Mesendoderm (in vitro differentiated cells): ENCODE measurements at regions not wholly inside any gene's neighbourhood (a gene's known extent, or its start where the extent isn't known, plus 50 kb on each side); places are given as distances from the start of the nearest gene placed in this dataset.
A peak's percentile ranks its signal among the peaks of the same experiment; 100 is the strongest.

Experiments used
- DNase-seq: peaks from one replicate; pipeline ENCODE4 v3.0.0; 2013
- H2AK5ac ChIP-seq: 2 replicates; pipeline ENCODE4 v1.6.1; 2013; ENCODE audit warnings: low read length, inconsistent platforms
- H2BK120ac ChIP-seq: 2 replicates; pipeline ENCODE4 v1.6.1; 2013; ENCODE audit warnings: low read depth, mild to moderate bottlenecking, low read length, moderate library complexity, mixed read lengths
- H2BK15ac ChIP-seq: replicated peaks from 2 replicates; pipeline ENCODE4 v1.6.1; 2013; ENCODE audit warnings: low read depth, mild to moderate bottlenecking, moderate library complexity
- H2BK5ac ChIP-seq: 2 replicates; pipeline ENCODE4 v1.6.1; 2013; ENCODE audit warnings: low read length, inconsistent platforms
- H3K18ac ChIP-seq: 2 replicates; pipeline ENCODE4 v1.6.1; 2013; ENCODE audit warnings: mild to moderate bottlenecking, low read length, mixed read lengths
- H3K23ac ChIP-seq: one replicate; pipeline ENCODE4 v1.6.1; 2013; ENCODE audit warnings: low read length
- H3K27ac ChIP-seq: 2 replicates; pipeline ENCODE4 v1.5.1; 2013; ENCODE audit warnings: low read depth, mild to moderate bottlenecking, inconsistent platforms, low read length, moderate library complexity
- H3K27me3 ChIP-seq: 2 replicates; pipeline ENCODE4 v1.6.1; 2013; ENCODE audit warnings: low read length, control low read depth, mild to moderate bottlenecking, inconsistent platforms; ENCODE audit not compliant: insufficient read depth, poor library complexity
- H3K36me3 ChIP-seq: 2 replicates; pipeline ENCODE4 v1.6.1; 2013; ENCODE audit warnings: low read length, inconsistent platforms; ENCODE audit not compliant: control insufficient read depth, insufficient read depth
- H3K4ac ChIP-seq: one replicate; pipeline ENCODE4 v1.6.1; 2013; ENCODE audit warnings: low read depth, mild to moderate bottlenecking, low read length, moderate library complexity
- H3K4me1 ChIP-seq: 2 replicates; pipeline ENCODE4 v1.6.1; 2013; ENCODE audit warnings: low read depth, low read length, inconsistent platforms; ENCODE audit not compliant: control insufficient read depth
- H3K4me2 ChIP-seq: 2 replicates; pipeline ENCODE4 v1.6.1; 2013; ENCODE audit warnings: low read length
- H3K4me3 ChIP-seq: 2 replicates; pipeline ENCODE4 v1.5.1; 2013; ENCODE audit warnings: mild to moderate bottlenecking, low read length
- H3K56ac ChIP-seq: one replicate; pipeline ENCODE4 v1.6.1; 2013; ENCODE audit warnings: low read length
- H3K79me1 ChIP-seq: 2 replicates; pipeline ENCODE4 v1.6.1; 2013; ENCODE audit warnings: low read length, inconsistent platforms
- H3K79me2 ChIP-seq: 2 replicates; pipeline ENCODE4 v1.6.1; 2013; ENCODE audit warnings: mild to moderate bottlenecking, low read length; ENCODE audit not compliant: control insufficient read depth, insufficient read depth
- H3K9ac ChIP-seq: 2 replicates; pipeline ENCODE4 v1.6.1; 2013; ENCODE audit warnings: low read length, inconsistent platforms
- H4K5ac ChIP-seq: one replicate; pipeline ENCODE4 v1.6.1; 2013; ENCODE audit warnings: low read length
- H4K8ac ChIP-seq: one replicate; pipeline ENCODE4 v1.6.1; 2013; ENCODE audit warnings: low read depth, mild to moderate bottlenecking, control low read depth, low read length, moderate library complexity
- WGBS: extraction: QIAGEN DNeasy Blood & Tissue Kit; methylation state at CpG from one replicate; pipeline ENCODE4 v1.1.7; 2013; ENCODE audit warnings: low lambda C conversion rate, missing lambda C conversion rate; ENCODE audit not compliant: insufficient coverage; ENCODE audit errors: extremely low coverage; 5-methylcytosine and 5-hydroxymethylcytosine counted together

DNA sequence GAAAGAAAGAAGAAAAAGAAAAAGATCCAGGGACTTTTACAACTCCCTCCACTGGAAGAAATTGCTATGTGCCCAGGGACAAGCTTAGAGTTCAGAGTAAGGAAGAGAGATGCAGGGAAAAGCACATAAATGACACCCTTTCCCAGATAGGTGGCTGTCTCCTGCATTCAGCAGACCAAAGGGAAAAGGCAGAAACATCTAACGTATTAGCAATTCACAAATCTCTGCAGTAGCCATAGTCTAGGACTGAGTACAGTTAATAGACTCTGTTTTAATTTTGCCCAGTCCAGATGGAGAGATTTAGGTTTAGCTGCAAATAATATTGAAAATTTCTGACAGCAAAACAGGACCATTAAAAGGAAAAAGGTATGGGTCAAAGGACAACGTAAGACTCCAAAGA, 71.3 kb upstream of the TNFRSF21 start:
- Histone ChIP-seq H3K23ac (no peak overlapping the region), H2BK15ac (no peak overlapping the region), H3K4ac (no peak overlapping the region), H3K9ac (no peak overlapping the region), H3K4me1 (no peaks in the 10 kb centered on the region), H3K18ac (no peak overlapping the region), H4K8ac (no peak overlapping the region), H3K4me3 (no peak overlapping the region), H3K4me2 (no peak overlapping the region), H3K27ac (no peak overlapping the region), H3K56ac (no peak overlapping the region), H4K5ac (no peak overlapping the region), H2BK120ac (no peak overlapping the region), H2BK5ac (no peak overlapping the region), H3K27me3 (no peaks in the 10 kb centered on the region), H3K79me2 (no peaks in the 10 kb centered on the region), H2AK5ac (no peak overlapping the region), H3K36me3 (no peaks in the 10 kb centered on the region), H3K79me1 (no peaks in the 10 kb centered on the region)
- no peak for DNase-seq
- no CpG with 5 or more reads among the region's 2 CpGs for WGBS

DNA sequence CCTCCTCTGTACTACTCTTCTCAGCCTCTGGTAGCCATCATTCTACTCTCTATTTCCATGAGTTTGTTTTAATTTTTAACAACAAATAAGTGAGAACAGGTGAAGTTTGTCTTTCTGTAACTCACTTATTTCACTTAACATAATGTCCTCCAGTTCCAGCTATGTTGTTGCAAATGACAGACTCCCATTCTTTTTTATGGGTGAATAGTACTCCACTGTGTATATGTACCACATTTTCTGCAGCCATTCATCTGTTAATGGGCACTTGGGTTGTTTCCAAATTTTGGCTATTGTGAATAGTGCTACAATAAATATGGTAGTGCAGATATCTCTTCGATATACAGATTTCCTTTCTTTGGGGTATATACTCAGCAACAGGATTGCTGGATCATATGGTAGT, 73.7 kb upstream of the TNFRSF21 start:
- Histone ChIP-seq H3K9ac (no peak overlapping the region), H3K23ac (no peak overlapping the region), H2BK120ac (no peak overlapping the region), H2BK5ac (no peak overlapping the region), H4K8ac (no peak overlapping the region), H3K36me3 (no peaks in the 10 kb centered on the region), H3K27ac (no peak overlapping the region), H3K4me2 (no peak overlapping the region), H3K18ac (no peak overlapping the region), H3K79me1 (no peaks in the 10 kb centered on the region), H3K4me1 (no peaks in the 10 kb centered on the region), H3K4me3 (no peak overlapping the region), H2BK15ac (no peak overlapping the region), H3K4ac (no peak overlapping the region), H3K79me2 (no peaks in the 10 kb centered on the region), H3K27me3 (no peaks in the 10 kb centered on the region), H2AK5ac (no peak overlapping the region), H3K56ac (no peak overlapping the region), H4K5ac (no peak overlapping the region)
- no peak for DNase-seq
- WGBS, result no CpG with 5 or more reads among the region's 1 CpG

DNA sequence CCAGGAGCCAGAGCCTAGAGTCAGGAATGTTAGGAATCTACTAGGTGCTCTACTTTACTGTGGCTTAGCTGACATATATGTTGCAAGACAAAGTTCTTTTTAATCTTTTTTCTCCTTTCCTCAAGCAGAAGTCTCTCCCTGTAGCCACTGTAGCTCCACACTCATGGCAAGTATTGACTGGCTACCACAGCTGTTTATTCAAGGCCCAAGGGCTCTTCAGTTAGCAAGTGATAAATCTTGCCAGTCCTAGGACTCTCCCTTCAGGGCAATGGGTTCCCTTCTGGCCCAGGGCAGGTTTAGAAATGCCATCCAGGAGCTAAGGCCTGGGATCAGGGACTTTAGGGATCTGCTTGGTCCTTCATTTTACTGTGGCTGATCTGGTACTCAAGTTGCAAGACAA, 82.0 kb upstream of the TNFRSF21 start:
- no peak overlapping the region for H3K23ac ChIP-seq

DNA sequence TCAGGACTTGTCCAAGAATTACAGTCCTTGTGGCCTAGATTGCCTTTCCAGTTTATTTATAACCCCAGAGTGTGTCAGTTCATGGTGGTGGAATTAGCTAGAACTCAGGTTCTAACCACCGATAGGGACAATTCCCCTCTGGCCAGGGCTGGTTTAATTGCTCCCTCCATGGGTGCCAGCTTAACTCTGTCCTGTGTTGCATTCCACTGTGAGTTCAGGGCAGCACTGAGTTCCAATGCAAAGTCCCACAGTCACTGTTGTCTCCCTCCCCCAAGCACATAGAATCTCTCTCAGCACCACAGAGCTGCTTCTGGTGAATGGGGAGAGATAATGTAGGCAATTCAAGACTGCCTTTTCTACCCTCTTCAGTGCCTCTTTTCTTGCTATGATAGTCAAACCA, 82.5 kb upstream of the TNFRSF21 start:
- peak; percentile 55 for DNase-seq
- WGBS, result no CpG with 5 or more reads among the region's 1 CpG
- H2BK15ac ChIP-seq, result no peak overlapping the region
- no peak overlapping the region for H4K8ac ChIP-seq
- no peak overlapping the region for H2BK120ac ChIP-seq
- H4K5ac ChIP-seq, result no peak overlapping the region
- peak overlapping the region; percentile 7 for H3K56ac ChIP-seq
- H3K36me3 ChIP-seq, result no peaks in the 10 kb centered on the region
- no peak overlapping the region for H3K18ac ChIP-seq
- H2BK5ac ChIP-seq, result no peak overlapping the region
- no peaks in the 10 kb centered on the region for H3K79me2 ChIP-seq
- H3K4me3 ChIP-seq, result no peak overlapping the region
- H3K79me1 ChIP-seq, result no peaks in the 10 kb centered on the region
- H3K27ac ChIP-seq, result no peak overlapping the region
- no peak overlapping the region for H3K4me2 ChIP-seq
- H3K4ac ChIP-seq, result no peak overlapping the region
- H3K23ac ChIP-seq, result no peak overlapping the region
- H3K9ac ChIP-seq, result no peak overlapping the region
- no peaks in the 10 kb centered on the region for H3K4me1 ChIP-seq
- H3K27me3 ChIP-seq, result no peaks in the 10 kb centered on the region
- no peak overlapping the region for H2AK5ac ChIP-seq

More for the DNA sequence above, 82.0 kb upstream of the TNFRSF21 start:
- Histone ChIP-seq H3K36me3 (no peaks in the 10 kb centered on the region), H2BK15ac (no peak overlapping the region), H3K9ac (no peak overlapping the region), H2AK5ac (no peak overlapping the region), H3K4me2 (no peak overlapping the region), H3K27me3 (no peaks in the 10 kb centered on the region), H2BK5ac (no peak overlapping the region), H3K56ac (no peak overlapping the region), H3K27ac (no peak overlapping the region), H4K8ac (no peak overlapping the region), H2BK120ac (no peak overlapping the region), H3K18ac (no peak overlapping the region), H3K4me3 (no peak overlapping the region), H3K79me1 (no peaks in the 10 kb centered on the region), H3K4ac (no peak overlapping the region), H3K4me1 (no peaks in the 10 kb centered on the region), H3K79me2 (no peaks in the 10 kb centered on the region), H4K5ac (no peak overlapping the region)
- DNase-seq, result no peak

DNA sequence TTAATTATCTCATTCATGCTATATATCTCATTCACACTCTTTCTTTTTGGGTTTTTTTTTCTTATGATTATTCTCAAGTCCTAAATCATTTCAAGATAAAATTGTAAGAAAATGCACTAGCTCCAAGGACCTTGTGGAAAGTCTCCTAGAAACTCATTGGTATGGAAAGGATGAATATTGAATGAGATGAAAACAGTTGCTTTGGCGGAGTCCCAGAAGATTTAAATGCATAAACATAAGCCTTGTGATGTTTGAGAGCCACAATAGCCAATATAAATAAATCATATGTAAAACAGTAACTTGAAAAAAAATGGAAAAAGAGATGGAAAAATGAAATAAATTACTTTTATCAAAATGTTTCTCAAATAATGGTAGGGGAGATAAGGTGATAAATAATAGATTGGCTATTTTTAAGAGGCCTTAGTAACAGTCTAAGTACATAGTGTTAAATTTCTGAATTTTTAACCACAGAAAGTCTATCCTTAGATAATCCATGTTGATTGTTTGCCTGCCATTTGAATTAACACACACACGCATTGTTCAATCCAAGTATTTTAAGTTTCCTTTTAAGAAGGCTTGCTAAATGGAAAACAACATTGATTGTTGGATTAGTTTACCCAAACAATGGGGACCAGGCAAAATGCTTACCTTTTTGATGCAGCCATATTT, 81.1 kb upstream of the CD2AP start:
- Histone ChIP-seq H3K4me2 (no peak overlapping the region), H4K8ac (no peak overlapping the region), H3K9ac (no peak overlapping the region), H2AK5ac (no peak overlapping the region), H3K27me3 (no peaks in the 10 kb centered on the region), H3K27ac (no peak overlapping the region), H3K36me3 (no peaks in the 10 kb centered on the region), H3K56ac (no peak overlapping the region), H3K4me3 (no peak overlapping the region), H3K4ac (no peak overlapping the region), H3K23ac (no peak overlapping the region), H3K79me2 (no peaks in the 10 kb centered on the region), H4K5ac (no peak overlapping the region), H2BK5ac (no peak overlapping the region), H2BK120ac (no peak overlapping the region), H3K18ac (no peak overlapping the region), H3K4me1 (no peaks in the 10 kb centered on the region), H3K79me1 (no peaks in the 10 kb centered on the region), H2BK15ac (no peak overlapping the region)
- WGBS, result no CpG with 5 or more reads among the region's 2 CpGs
- DNase-seq, result no peak

DNA sequence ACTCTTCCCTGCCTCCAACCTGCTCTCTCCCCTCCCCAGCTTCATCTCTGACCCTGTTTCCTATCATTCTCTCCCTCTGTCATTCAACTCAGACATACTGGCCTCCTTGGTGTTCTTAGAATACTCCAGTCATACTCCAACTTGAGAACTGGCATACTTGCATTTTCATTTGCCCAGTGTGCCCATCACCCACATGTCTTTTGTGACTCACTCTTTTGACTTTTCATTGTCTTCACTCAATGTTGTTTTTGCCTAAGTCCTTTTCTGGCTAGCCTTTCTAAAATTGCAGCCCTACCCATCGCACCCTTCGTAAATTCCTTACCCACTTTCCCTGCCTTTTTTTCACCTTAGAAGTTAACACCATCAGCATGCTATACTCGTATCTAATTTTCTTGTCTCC, 77.0 kb upstream of the CD2AP start:
- Histone ChIP-seq H4K5ac (no peak overlapping the region), H3K18ac (no peak overlapping the region), H2AK5ac (no peak overlapping the region), H3K23ac (no peak overlapping the region), H3K79me2 (no peaks in the 10 kb centered on the region), H3K27me3 (no peaks in the 10 kb centered on the region), H4K8ac (no peak overlapping the region), H3K4me1 (no peaks in the 10 kb centered on the region), H3K79me1 (no peaks in the 10 kb centered on the region), H3K27ac (no peak overlapping the region), H3K9ac (no peak overlapping the region), H2BK120ac (no peak overlapping the region), H3K4me2 (no peak overlapping the region), H2BK15ac (no peak overlapping the region), H3K4me3 (no peak overlapping the region), H3K4ac (no peak overlapping the region), H3K36me3 (no peaks in the 10 kb centered on the region), H2BK5ac (no peak overlapping the region), H3K56ac (no peak overlapping the region)
- no peak for DNase-seq
- 100% methylated on average over 2 of the region's 3 CpGs for WGBS
